LNCaP clone FGC (cell line): ENCODE measurements at regions not wholly inside any gene's neighbourhood (a gene's known extent, or its start where the extent isn't known, plus 50 kb on each side); places are given as distances from the start of the nearest gene placed in this dataset.

ENCODE experiments used
- DNase-seq: peaks from one replicate; pipeline ENCODE4 v3.0.0-alpha.2; 2011; ENCODE audit warnings: low read depth
- H3K4me3 ChIP-seq: 2 replicates; pipeline ENCODE4 v1.5.1; 2011; ENCODE audit warnings: mild to moderate bottlenecking, low read depth, low read length, control low read depth
- CTCF ChIP-seq: IDR thresholded peaks from 2 replicates; pipeline ENCODE4 v1.5.1; 2012; ENCODE audit warnings: mild to moderate bottlenecking; ENCODE audit not compliant: control insufficient read depth, insufficient read depth; ENCODE audit errors: extremely low read depth

- no peak for TF ChIP-seq CTCF
- DNase-seq: no peak
- H3K4me3 ChIP-seq: no peak overlapping the region
Observed at GRCh38 chr4:65789805-65790204, 119.5 kb upstream of the EPHA5 start.

DNA sequence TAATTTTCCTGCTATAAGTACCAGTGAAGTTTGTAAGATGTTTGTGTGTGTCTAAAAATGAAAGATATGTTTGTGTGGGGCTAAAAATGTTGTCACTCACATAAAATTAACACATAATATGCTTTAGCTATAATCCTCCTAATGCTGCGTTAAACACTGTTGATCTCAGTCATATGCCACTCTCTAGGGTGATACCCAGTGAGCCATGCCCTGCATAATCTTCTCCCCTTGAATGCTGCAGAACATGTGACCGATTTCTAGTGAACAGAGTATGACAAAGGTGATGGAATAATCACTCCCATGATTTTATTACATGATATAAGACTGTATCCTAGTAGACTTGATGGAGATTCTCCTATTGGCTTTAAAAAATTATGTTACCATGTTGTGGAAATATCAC, 119.1 kb upstream of the EPHA5 start:
- no peak for DNase-seq
- TF ChIP-seq CTCF: no peak
- no peak overlapping the region for H3K4me3 ChIP-seq

GRCh38 chr4:65777270-65777669, 107.0 kb upstream of the EPHA5 start:
- H3K4me3 ChIP-seq: no peak overlapping the region
- DNase-seq: no peak
- no peak for TF ChIP-seq CTCF

GRCh38 chr4:65773636-65774035, 103.3 kb upstream of the EPHA5 start:
- no peak for TF ChIP-seq CTCF
- DNase-seq: no peak
- H3K4me3 ChIP-seq: no peak overlapping the region

GRCh38 chr4:65747386-65747785, 77.1 kb upstream of the EPHA5 start:
- no peak overlapping the region for H3K4me3 ChIP-seq
- no peak for TF ChIP-seq CTCF
- DNase-seq: no peak

- DNase-seq: no peak
- TF ChIP-seq CTCF: no peak
- H3K4me3 ChIP-seq: no peak overlapping the region
Observed at GRCh38 chr4:65738134-65738533, 67.8 kb upstream of the EPHA5 start.

- no peak for DNase-seq
- no peak overlapping the region for H3K4me3 ChIP-seq
- no peak for TF ChIP-seq CTCF
Observed at GRCh38 chr4:65737672-65738071, 67.4 kb upstream of the EPHA5 start.
